ENCODE measurements at regions not wholly inside any gene's neighbourhood (a gene's known extent, or its start where the extent isn't known, plus 50 kb on each side); places are given as distances from the start of the nearest gene placed in this dataset.

DNA sequence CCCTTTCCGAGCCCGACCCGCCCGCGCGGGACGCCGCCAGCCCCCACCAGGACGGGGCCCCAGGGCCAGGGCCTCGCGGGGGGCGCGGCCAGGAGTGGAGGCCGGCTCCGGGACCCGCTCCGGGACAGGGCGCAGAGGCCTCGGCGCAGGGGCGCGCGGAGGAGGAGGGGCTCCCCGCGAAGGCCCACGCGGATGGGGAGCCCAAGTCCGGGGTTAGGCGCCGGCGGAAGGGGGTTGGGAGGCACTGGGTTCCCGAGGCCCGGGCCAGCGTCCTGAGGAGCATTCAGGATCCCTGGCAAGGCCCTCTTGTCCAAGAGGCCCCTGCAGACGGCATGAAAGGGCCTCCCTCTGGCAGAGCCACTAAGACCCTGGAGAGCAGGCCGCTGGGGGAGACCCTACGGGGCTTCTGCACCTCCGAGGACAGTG, 57.8 kb upstream of the CIBAR2 start:
- DNase-seq (peak; percentile 22), ATAC-seq (no peak)
- Histone ChIP-seq H3K27me3 (ENCODE audit: low read depth) (peaks cover 29% of the 10 kb centered on the region), H3K4me3 (peak overlapping the region; percentile 48), H3K27ac (no peak overlapping the region), H3K36me3 (no peaks in the 10 kb centered on the region), H3K9me3 (no peaks in the 10 kb centered on the region), H3K4me1 (peaks cover 72% of the 10 kb centered on the region)
- intact Hi-C loops (cut with DNase I), result no loop called here
- TF ChIP-seq, protein P1, sequence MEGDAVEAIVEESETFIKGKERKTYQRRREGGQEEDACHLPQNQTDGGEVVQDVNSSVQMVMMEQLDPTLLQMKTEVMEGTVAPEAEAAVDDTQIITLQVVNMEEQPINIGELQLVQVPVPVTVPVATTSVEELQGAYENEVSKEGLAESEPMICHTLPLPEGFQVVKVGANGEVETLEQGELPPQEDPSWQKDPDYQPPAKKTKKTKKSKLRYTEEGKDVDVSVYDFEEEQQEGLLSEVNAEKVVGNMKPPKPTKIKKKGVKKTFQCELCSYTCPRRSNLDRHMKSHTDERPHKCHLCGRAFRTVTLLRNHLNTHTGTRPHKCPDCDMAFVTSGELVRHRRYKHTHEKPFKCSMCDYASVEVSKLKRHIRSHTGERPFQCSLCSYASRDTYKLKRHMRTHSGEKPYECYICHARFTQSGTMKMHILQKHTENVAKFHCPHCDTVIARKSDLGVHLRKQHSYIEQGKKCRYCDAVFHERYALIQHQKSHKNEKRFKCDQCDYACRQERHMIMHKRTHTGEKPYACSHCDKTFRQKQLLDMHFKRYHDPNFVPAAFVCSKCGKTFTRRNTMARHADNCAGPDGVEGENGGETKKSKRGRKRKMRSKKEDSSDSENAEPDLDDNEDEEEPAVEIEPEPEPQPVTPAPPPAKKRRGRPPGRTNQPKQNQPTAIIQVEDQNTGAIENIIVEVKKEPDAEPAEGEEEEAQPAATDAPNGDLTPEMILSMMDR (IDR thresholded peaks at IDR 0.05), result no peak

DNA sequence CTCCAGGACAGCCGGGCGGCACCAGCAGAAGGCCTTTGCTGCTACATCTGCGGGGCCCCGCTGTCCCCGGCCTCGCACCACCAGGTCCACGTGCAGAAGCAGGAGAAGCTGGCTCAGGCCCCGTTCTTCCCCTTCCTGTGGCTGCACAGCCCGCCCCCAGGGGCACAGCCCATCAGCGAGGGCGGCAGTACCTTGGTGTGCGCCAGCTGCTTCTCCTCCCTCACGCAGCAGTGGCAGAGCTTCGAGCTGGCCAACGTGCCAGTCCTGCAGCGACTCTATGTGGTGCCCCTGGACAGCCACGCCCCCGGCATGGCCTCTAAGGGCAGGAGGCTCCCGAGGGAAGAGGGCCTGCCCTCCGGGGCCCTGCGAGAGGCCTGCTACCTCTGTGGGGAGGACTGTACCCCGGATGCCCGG, 58.3 kb upstream of the CIBAR2 start:
- ATAC-seq, result no peak
- Histone ChIP-seq H3K36me3 (no peaks in the 10 kb centered on the region), H3K27ac (no peak overlapping the region), H3K27me3 (ENCODE audit: low read depth) (peaks cover 29% of the 10 kb centered on the region), H3K4me1 (peaks cover 71% of the 10 kb centered on the region), H3K9me3 (no peaks in the 10 kb centered on the region), H3K4me3 (peak overlapping the region; percentile 48)
- TF ChIP-seq, protein P1 (IDR thresholded peaks at IDR 0.05), result no peak
- DNase-seq, result no peak
- intact Hi-C loops (cut with DNase I), result no loop called here

DNA sequence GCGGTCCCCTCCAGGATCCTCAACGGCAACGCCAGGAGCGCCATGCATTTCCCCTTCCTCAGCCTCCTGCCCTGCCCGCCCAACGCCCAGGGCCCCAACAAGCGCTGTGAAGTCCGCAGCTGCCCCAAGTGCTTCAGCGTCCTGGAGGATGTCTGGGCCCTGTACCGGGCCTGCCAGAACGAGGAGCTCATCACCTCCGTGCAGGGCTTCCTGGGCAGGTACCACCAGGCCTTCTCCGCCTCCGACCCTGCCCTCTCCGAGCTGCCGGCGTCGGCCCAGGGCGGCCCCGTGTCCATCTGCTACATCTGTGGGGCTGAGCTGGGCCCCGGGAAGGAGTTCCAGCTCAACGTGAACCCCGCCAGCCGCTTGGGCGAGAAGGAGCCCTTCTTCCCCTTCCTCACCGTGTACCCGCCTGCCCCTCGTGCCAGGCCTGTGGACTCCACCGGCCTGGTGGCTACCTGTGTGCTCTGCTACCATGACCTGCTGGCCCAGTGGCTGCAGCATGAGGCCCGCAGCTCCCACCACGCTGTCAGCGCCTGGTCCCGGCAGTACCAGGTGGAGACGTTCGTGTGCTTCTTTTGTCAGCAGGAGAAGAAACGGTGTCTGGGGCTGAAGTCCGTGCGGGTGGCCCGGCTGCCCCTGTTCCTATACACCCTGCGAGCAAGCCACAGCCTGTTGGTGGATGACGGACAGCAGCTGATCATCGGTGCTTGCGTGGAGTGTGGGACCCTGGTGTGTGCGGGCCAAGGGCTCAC, 58.9 kb upstream of the CIBAR2 start:
- peaks cover 29% of the 10 kb centered on the region for H3K27me3 ChIP-seq (ENCODE audit: low read depth)
- peak overlapping the region; percentile 6 for H3K27ac ChIP-seq
- H3K4me1 ChIP-seq, result peaks cover 72% of the 10 kb centered on the region
- no peak for ATAC-seq
- TF ChIP-seq, protein P1 (IDR thresholded peaks at IDR 0.05), result no peak
- H3K4me3 ChIP-seq, result peak overlapping the region; percentile 48
- peak; percentile 42 for DNase-seq
- H3K9me3 ChIP-seq, result no peaks in the 10 kb centered on the region
- no peaks in the 10 kb centered on the region for H3K36me3 ChIP-seq
- intact Hi-C loops (cut with DNase I), result no loop called here

DNA sequence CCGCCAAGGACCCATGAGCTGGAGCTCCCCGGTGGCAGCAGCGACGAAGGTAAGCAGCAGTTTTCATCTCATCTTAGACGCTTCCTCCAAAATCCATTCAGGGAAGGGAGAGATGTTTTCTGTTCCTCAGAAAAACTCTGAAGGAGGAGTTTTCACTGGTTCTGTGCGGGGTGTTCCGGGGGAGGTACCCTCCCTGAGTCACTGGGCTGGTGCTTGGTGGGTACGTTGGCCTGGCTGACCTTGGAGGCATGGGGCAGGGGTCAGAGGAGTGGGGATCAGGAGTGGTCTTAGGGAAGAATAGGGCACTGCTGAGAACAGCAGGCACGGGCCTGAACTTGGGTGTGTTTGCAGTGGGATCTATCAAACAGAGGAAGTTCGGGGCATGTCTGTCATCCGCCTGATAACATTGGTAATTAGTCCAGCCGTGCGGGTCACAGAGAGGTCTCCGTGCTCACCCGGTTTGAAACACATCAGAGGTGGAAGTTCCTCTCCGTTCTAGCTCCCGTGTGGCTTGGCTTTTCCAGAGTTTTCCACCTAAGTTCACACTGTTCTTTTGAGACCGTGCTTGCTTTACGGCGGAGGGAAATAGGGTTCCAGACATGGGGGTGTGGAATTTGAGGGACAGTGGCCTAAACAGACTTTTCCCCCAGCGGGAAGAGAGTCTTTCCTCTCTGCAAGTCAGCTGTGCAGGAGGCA, 59.6 kb upstream of the CIBAR2 start:
- DNase-seq, result peak; percentile 46
- intact Hi-C loops (cut with DNase I), result no loop called here
- Histone ChIP-seq H3K36me3 (no peaks in the 10 kb centered on the region), H3K9me3 (no peaks in the 10 kb centered on the region), H3K4me3 (peak overlapping the region; percentile 48), H3K4me1 (peaks cover 80% of the 10 kb centered on the region), H3K27ac (peak overlapping the region; percentile 38), H3K27me3 (ENCODE audit: low read depth) (peaks cover 29% of the 10 kb centered on the region)
- TF ChIP-seq, protein P1 (IDR thresholded peaks at IDR 0.05), result no peak
- ATAC-seq, result peak in 1 of 2 donors; percentile 3

DNA sequence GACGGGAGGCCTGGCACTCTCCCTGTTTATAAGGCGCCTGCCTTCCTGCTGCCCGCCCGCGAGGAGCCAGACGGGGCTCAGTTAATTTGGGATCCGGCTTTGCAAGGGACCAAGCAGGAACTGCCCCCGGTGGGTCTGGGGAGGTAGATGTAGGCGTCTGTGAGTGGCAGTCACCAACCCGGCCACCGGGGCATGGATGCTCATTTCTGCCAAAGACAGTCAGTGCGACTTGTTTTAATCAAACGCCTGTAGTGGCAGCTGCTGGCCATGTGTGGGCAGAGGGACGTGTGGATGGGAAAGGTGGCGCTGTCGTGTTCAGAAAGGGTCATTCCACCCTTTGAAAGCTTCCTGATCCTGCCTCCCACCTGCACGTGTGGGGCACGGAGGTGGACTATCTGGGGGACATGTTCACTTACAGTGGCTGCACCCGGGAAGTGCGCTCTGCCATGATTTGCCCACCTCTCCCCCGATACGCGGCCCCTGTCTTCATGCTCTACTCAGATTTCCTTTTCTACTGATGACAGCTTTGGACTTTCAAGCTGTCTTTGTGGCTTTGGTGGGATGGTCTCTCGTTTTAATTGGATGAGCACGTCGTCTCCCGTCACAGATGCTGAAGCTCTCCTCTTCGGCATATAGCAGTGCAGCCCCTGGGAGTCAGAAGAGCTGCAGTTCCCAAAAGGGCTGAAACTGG, 60.3 kb upstream of the CIBAR2 start:
- peak; percentile 47 for DNase-seq
- Histone ChIP-seq H3K27ac (peak overlapping the region; percentile 38), H3K4me1 (peaks cover 81% of the 10 kb centered on the region), H3K27me3 (ENCODE audit: low read depth) (peaks cover 29% of the 10 kb centered on the region), H3K9me3 (no peaks in the 10 kb centered on the region), H3K4me3 (peak overlapping the region; percentile 48), H3K36me3 (no peaks in the 10 kb centered on the region)
- intact Hi-C loops (cut with DNase I), result no loop called here
- TF ChIP-seq, protein P1 (IDR thresholded peaks at IDR 0.05), result no peak
- ATAC-seq, result no peak

All from lower lobe of right lung (tissue), 2 donors.